ENCODE measurements at regions not wholly inside any gene's neighbourhood (a gene's known extent, or its start where the extent isn't known, plus 50 kb on each side); places are given as distances from the start of the nearest gene placed in this dataset.

GRCh38 chr2:220377482-220378155 lies 750.2 kb downstream of the SLC4A3 start:
- TF ChIP-seq CTCF (conservative IDR thresholded peaks at IDR 0.05; ENCODE audit: low read depth, low read length), result no peak; the same call in 1 of the 2 replicates
- no peak for TF ChIP-seq EZH2phosphoT487 (IDR thresholded peaks at IDR 0.05; ENCODE audit: borderline replicate concordance, low read length)
- TF ChIP-seq EZH2 (IDR thresholded peaks at IDR 0.05; ENCODE audit: low read length, unreplicated experiment), result no peak
